IMR-90 (cell line): ENCODE measurements at regions not wholly inside any gene's neighbourhood (a gene's known extent, or its start where the extent isn't known, plus 50 kb on each side); places are given as distances from the start of the nearest gene placed in this dataset.

ENCODE experiments used
- ATAC-seq: fragments of 200-7000 bp; cut with Tn5 transposase; 2 replicates; pipeline ENCODE4 v1.9.1; 2020; ENCODE audit warnings: low read depth, mild to moderate bottlenecking, moderate library complexity
- BruUV-seq: library from RNA; stranded (reverse); fragments of 400-500 nt; replicated peaks from 2 replicates; lab custom pipeline; 2021; lab: Mats Ljungman, UMichigan
- CTCF ChIA-PET: fragments of 300-600 bp; formaldehyde crosslinking; extraction: SDS; loops from one replicate; lab custom pipeline; 2021; ENCODE audit warnings: antibody characterized with exemption; lab: Yijun Ruan, JAX
- POLR2A ChIA-PET: fragments of 300-600 bp; sonication (Branson Sonifier 250); formaldehyde crosslinking; loops from one replicate; lab custom pipeline; 2022; ENCODE audit warnings: antibody characterized with exemption; ENCODE audit not compliant: unreplicated experiment; lab: Charles Lee
- DNase-seq: peaks from one replicate; pipeline ENCODE4 v3.0.0; 2013
- H2AFZ ChIP-seq: replicated peaks from 2 replicates; pipeline ENCODE3; 2013; ENCODE audit warnings: low read length, mild to moderate bottlenecking; ENCODE audit not compliant: poor library complexity
- H2AK5ac ChIP-seq: 2 replicates; pipeline ENCODE4 v1.6.1; 2013; ENCODE audit warnings: low read depth, low read length, inconsistent platforms
- H2AK9ac ChIP-seq: replicated peaks from 2 replicates; pipeline ENCODE3; 2013; ENCODE audit warnings: mild to moderate bottlenecking, low read depth, low read length, moderate library complexity; ENCODE audit not compliant: poor library complexity
- H2BK120ac ChIP-seq: 2 replicates; pipeline ENCODE4 v1.6.1; 2013; ENCODE audit warnings: low read depth, low read length, inconsistent platforms
- H2BK15ac ChIP-seq: 3 replicates; pipeline ENCODE4 v1.6.1; 2013; ENCODE audit warnings: low read depth, low read length, inconsistent platforms
- H2BK20ac ChIP-seq: 2 replicates; pipeline ENCODE4 v1.6.1; 2013; ENCODE audit warnings: low read depth, mild to moderate bottlenecking, inconsistent platforms, low read length, moderate library complexity
- H2BK5ac ChIP-seq: 2 replicates; pipeline ENCODE4 v1.6.1; 2013; ENCODE audit warnings: mild to moderate bottlenecking, low read depth, low read length, inconsistent platforms; ENCODE audit not compliant: poor library complexity, severe bottlenecking
- H3K14ac ChIP-seq: replicated peaks from 2 replicates; pipeline ENCODE4 v1.6.1; 2013; ENCODE audit warnings: low read depth, low read length, inconsistent platforms
- H3K18ac ChIP-seq: 2 replicates; pipeline ENCODE4 v1.6.1; 2013; ENCODE audit warnings: low read depth, low read length, control low read depth
- H3K23ac ChIP-seq: 2 replicates; pipeline ENCODE4 v1.6.1; 2013; ENCODE audit warnings: low read depth, low read length, inconsistent platforms
- H3K27ac ChIP-seq: 2 replicates; pipeline ENCODE4 v1.5.1; 2013; ENCODE audit warnings: mild to moderate bottlenecking, control low read depth, low read length; ENCODE audit not compliant: insufficient read depth
- H3K27me3 ChIP-seq: 2 replicates; pipeline ENCODE4 v1.6.1; 2013; ENCODE audit warnings: low read length; ENCODE audit not compliant: control insufficient read depth, insufficient read depth
- H3K36me3 ChIP-seq: 2 replicates; pipeline ENCODE4 v1.6.1; 2013; ENCODE audit warnings: low read length, mixed read lengths; ENCODE audit not compliant: control insufficient read depth, insufficient read depth
- H3K4ac ChIP-seq: 2 replicates; pipeline ENCODE4 v1.6.1; 2013; ENCODE audit warnings: low read depth, low read length, inconsistent platforms
- H3K4me1 ChIP-seq: 2 replicates; pipeline ENCODE4 v1.6.1; 2013; ENCODE audit warnings: low read length, mixed read lengths; ENCODE audit not compliant: control insufficient read depth, insufficient read depth
- H3K4me2 ChIP-seq: 2 replicates; pipeline ENCODE4 v1.6.1; 2013; ENCODE audit warnings: low read depth, mild to moderate bottlenecking, control low read depth, low read length, moderate library complexity
- H3K4me3 ChIP-seq: 2 replicates; pipeline ENCODE4 v1.5.1; 2013; ENCODE audit warnings: low read depth, mild to moderate bottlenecking, control low read depth, low read length, moderate library complexity; ENCODE audit not compliant: insufficient read depth
- H3K56ac ChIP-seq: 2 replicates; pipeline ENCODE4 v1.6.1; 2013; ENCODE audit warnings: low read length, inconsistent platforms; ENCODE audit not compliant: insufficient read depth; ENCODE audit errors: extremely low read depth
- H3K79me1 ChIP-seq, 2 experiments: 2 replicates each; pipeline ENCODE4 v1.6.1; 2013; ENCODE audit warnings: low read length in 2 of 2, inconsistent platforms in 1 of 2, low read depth in 1 of 2
- H3K9ac ChIP-seq: 2 replicates; pipeline ENCODE4 v1.6.1; 2013; ENCODE audit warnings: low read depth, low read length, control low read depth
- H3K9me1 ChIP-seq: 2 replicates; pipeline ENCODE4 v1.6.1; 2013; ENCODE audit warnings: low read length, inconsistent platforms; ENCODE audit not compliant: insufficient read depth
- H3K9me3 ChIP-seq: 2 replicates; pipeline ENCODE4 v1.6.1; 2013; ENCODE audit warnings: low read length; ENCODE audit not compliant: control insufficient read depth, insufficient read depth
- H4K20me1 ChIP-seq: 2 replicates; pipeline ENCODE4 v1.6.1; 2013; ENCODE audit warnings: low read length, inconsistent platforms; ENCODE audit not compliant: insufficient read depth
- H4K5ac ChIP-seq: 2 replicates; pipeline ENCODE4 v1.6.1; 2013; ENCODE audit warnings: mild to moderate bottlenecking, low read depth, low read length, control low read depth
- H4K8ac ChIP-seq, 2 experiments: 2 replicates each; pipeline ENCODE4 v1.6.1; 2013; ENCODE audit warnings: low read depth in 2 of 2, low read length in 2 of 2, control low read depth in 1 of 2, inconsistent platforms in 1 of 2
- H4K91ac ChIP-seq: 2 replicates; pipeline ENCODE4 v1.6.1; 2013; ENCODE audit warnings: low read depth, low read length, inconsistent platforms; ENCODE audit not compliant: insufficient read depth
- RCOR1 ChIP-seq: IDR thresholded peaks from 2 replicates; pipeline ENCODE4 v1.6.1; 2012; ENCODE audit warnings: mild to moderate bottlenecking, low read length, improper control_type of control experiment; ENCODE audit not compliant: insufficient replicate concordance
- WGBS, 2 experiments: methylation state at CpG; one replicate each; pipeline versions ENCODE4 v1.1.5 to v1.1.7; 2013; ENCODE audit warnings: missing lambda C conversion rate in 2 of 2; ENCODE audit not compliant: insufficient read length in 1 of 2; ENCODE audit errors: extremely low coverage in 2 of 2; 5-methylcytosine and 5-hydroxymethylcytosine counted together
- dilution Hi-C: fragments of 300-500 bp; cut with HindIII; formaldehyde crosslinking; loops from one replicate; pipeline ENCODE4 v1.14.3; 2018; ENCODE audit warnings: low sequenced_read_pairs; ENCODE audit not compliant: unreplicated experiment
- in situ Hi-C: fragments of 300-500 bp; cut with MboI; formaldehyde crosslinking; loops from 3 replicates; pipeline ENCODE4 v1.14.3; 2019; ENCODE audit warnings: low sequenced_read_pairs, inconsistent platforms, mixed read lengths
- intact Hi-C: fragments of 100-400 bp; cut with micrococcal nuclease; formaldehyde crosslinking; loops from 2 replicates; pipeline ENCODE4 v1.10.0; 2022

DNA sequence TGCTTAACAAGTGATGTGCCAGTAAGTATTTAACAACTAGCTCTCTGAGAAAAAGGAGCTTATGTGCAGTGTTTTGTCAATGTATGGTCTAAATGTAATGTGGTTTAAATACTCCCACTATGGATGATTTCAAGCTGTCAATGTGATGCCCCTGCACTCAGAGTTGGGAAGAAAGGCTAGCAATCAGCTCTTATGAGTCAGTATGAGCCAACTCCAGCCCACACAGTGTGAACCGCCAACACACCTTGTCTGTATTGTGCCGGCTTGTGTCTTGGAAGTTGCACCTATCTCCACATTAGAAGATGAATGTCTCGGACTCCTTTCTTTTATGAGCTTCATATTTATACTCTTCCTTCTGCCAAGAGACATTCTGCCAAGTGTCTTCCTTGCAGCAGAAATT is 703.8 kb upstream of the RAB6C start:
- Histone ChIP-seq H2BK20ac (no peak overlapping the region), H3K4me2 (no peak overlapping the region), H3K23ac (no peak overlapping the region), H2AK9ac (no peak overlapping the region), H3K9me1 (no peaks in the 10 kb centered on the region), H2BK15ac (no peak overlapping the region), H3K79me1 (no peaks in the 10 kb centered on the region), H4K5ac (no peak overlapping the region), H3K27ac (no peak overlapping the region), H4K8ac (no peak overlapping the region), H3K9ac (no peak overlapping the region), H3K14ac (no peak overlapping the region), H4K91ac (no peak overlapping the region), H3K4ac (no peak overlapping the region), H2AFZ (no peak overlapping the region), H2AK5ac (no peak overlapping the region), H4K20me1 (no peaks in the 10 kb centered on the region), H2BK5ac (no peak overlapping the region), H3K27me3 (no peaks in the 10 kb centered on the region), H2BK120ac (no peak overlapping the region), H3K36me3 (no peaks in the 10 kb centered on the region), H3K4me3 (no peak overlapping the region), H3K56ac (no peak overlapping the region), H3K18ac (no peak overlapping the region), H3K9me3 (peaks cover 15% of the 10 kb centered on the region), H3K4me1 (no peaks in the 10 kb centered on the region)
- WGBS, 2 experiments, result 100% methylated on average over 2 of the region's 3 CpGs; no CpG with 5 or more reads in 1 of the 2 experiments
- TF ChIP-seq RCOR1, result no peak
- in situ Hi-C loops, result no loop called here
- ATAC-seq (no peak), DNase-seq (no peak)
- dilution Hi-C loops, result no loop called here
- CTCF ChIA-PET, result no interaction called here
- POLR2A ChIA-PET, result no interaction called here
- BruUV-seq, result no TSS peak
- intact Hi-C loops, result no loop called here
